Body of pancreas (tissue), 4 donors: ENCODE measurements at regions not wholly inside any gene's neighbourhood (a gene's known extent, or its start where the extent isn't known, plus 50 kb on each side); places are given as distances from the start of the nearest gene placed in this dataset.

ENCODE experiments used
- ATAC-seq: fragments of 150-250 bp; one replicate; pipeline ENCODE4 v1.9.1; 2016
- DNase-seq, 4 donors: peaks; one replicate each; pipeline ENCODE4 v3.0.0-alpha.2; 2019
- H3K27ac ChIP-seq, 4 donors: fragments of 200-600 bp; sonication (generic); 1 replicate in 3 of 4; 2 replicates in 1 of 4; pipeline versions ENCODE4 v1.5.1 to v1.6.1; 2016 to 2019; ENCODE audit warnings: mild to moderate bottlenecking in 1 of 4, mixed read lengths in 1 of 4, moderate library complexity in 1 of 4
- H3K27me3 ChIP-seq, 2 donors: fragments of 200-600 bp; sonication (generic); one replicate each; pipeline ENCODE4 v1.6.0; 2016; ENCODE audit warnings: mild to moderate bottlenecking in 1 of 2
- H3K36me3 ChIP-seq, 2 donors: fragments of 200-600 bp; sonication (generic); replicated peaks in 1 of 2; 2 replicates each; pipeline ENCODE4 v1.5.1; 2016; ENCODE audit warnings: low read depth in 2 of 2; ENCODE audit not compliant: insufficient read depth in 1 of 2
- H3K4me1 ChIP-seq: fragments of 200-600 bp; sonication (generic); one replicate; pipeline ENCODE4 v1.6.0; 2016
- H3K4me3 ChIP-seq, 2 donors: fragments of 200-600 bp; sonication (generic); 1 replicate in 1 of 2; 2 replicates in 1 of 2; pipeline ENCODE4 v1.5.1; 2016 to 2019
- H3K9me3 ChIP-seq, 3 donors: fragments of 200-600 bp; sonication (generic); 1 replicate in 2 of 3; 2 replicates in 1 of 3; pipeline ENCODE4 v1.5.1; 2016
- POLR2A ChIP-seq, 3 donors: fragments of 450-650 bp; IDR thresholded peaks; one replicate each; pipeline ENCODE4 v1.6.1; 2016; ENCODE audit warnings: antibody characterized with exemption in 3 of 3, mild to moderate bottlenecking in 2 of 3
- WGBS, 2 donors: methylation state at CpG; one replicate each; pipeline ENCODE4 v1.1.5; 2017; 5-methylcytosine and 5-hydroxymethylcytosine counted together
- intact Hi-C: fragments of 100-400 bp; cut with DNase I; formaldehyde crosslinking; loops from one replicate; pipeline ENCODE4 v1.15.1; 2023
- TF ChIP-seq, protein P1 (sequence below), 7 experiments: fragments of 450-650 bp in 4 of 7; fragments of 200-600 bp in 3 of 7; sonication (generic) in 3 of 7; IDR thresholded peaks; one replicate each; pipeline ENCODE4 v1.5.1; 2016 to 2019; ENCODE audit warnings: antibody characterized with exemption in 7 of 7

- Histone ChIP-seq H3K36me3 (no peaks in the 10 kb centered on the region), H3K9me3 (no peaks in the 10 kb centered on the region), H3K27ac (no peak overlapping the region), H3K27me3 (no peaks in the 10 kb centered on the region), H3K4me1 (no peaks in the 10 kb centered on the region), H3K4me3 (no peak overlapping the region)
- 27 to 52% methylated on average over 3 of the region's 3 CpGs for WGBS, 2 donors
- DNase-seq (no peak), ATAC-seq (no peak)
- intact Hi-C loops: no loop called here
- no peak for TF ChIP-seq POLR2A (IDR thresholded peaks at IDR 0.05)
- TF ChIP-seq, protein P1, sequence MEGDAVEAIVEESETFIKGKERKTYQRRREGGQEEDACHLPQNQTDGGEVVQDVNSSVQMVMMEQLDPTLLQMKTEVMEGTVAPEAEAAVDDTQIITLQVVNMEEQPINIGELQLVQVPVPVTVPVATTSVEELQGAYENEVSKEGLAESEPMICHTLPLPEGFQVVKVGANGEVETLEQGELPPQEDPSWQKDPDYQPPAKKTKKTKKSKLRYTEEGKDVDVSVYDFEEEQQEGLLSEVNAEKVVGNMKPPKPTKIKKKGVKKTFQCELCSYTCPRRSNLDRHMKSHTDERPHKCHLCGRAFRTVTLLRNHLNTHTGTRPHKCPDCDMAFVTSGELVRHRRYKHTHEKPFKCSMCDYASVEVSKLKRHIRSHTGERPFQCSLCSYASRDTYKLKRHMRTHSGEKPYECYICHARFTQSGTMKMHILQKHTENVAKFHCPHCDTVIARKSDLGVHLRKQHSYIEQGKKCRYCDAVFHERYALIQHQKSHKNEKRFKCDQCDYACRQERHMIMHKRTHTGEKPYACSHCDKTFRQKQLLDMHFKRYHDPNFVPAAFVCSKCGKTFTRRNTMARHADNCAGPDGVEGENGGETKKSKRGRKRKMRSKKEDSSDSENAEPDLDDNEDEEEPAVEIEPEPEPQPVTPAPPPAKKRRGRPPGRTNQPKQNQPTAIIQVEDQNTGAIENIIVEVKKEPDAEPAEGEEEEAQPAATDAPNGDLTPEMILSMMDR (IDR thresholded peaks at IDR 0.05): no peak
These were observed 112.4 kb upstream of the DCBLD2 start for GRCh38 chr3:99013777-99014315.

- ATAC-seq (no peak), DNase-seq (no peak)
- no peaks in the 10 kb centered on the region for H3K4me1 ChIP-seq
- intact Hi-C loops: no loop called here
- no peaks in the 10 kb centered on the region for H3K36me3 ChIP-seq
- H3K27ac ChIP-seq: no peak overlapping the region
- H3K9me3 ChIP-seq: no peaks in the 10 kb centered on the region
- no peaks in the 10 kb centered on the region for H3K27me3 ChIP-seq
- TF ChIP-seq, protein P1 (IDR thresholded peaks at IDR 0.05): no peak
- TF ChIP-seq POLR2A (IDR thresholded peaks at IDR 0.05): no peak
- H3K4me3 ChIP-seq: no peak overlapping the region
These were observed 111.6 kb upstream of the DCBLD2 start for GRCh38 chr3:99013077-99013476.

- no peaks in the 10 kb centered on the region for H3K9me3 ChIP-seq
- no peak for DNase-seq
- H3K4me3 ChIP-seq: no peak overlapping the region
- TF ChIP-seq, protein P1 (IDR thresholded peaks at IDR 0.05): no peak
- no peak for TF ChIP-seq POLR2A (IDR thresholded peaks at IDR 0.05)
- H3K27ac ChIP-seq: no peak overlapping the region
- H3K36me3 ChIP-seq: no peaks in the 10 kb centered on the region
- no peaks in the 10 kb centered on the region for H3K4me1 ChIP-seq
- no peak for ATAC-seq
- no peaks in the 10 kb centered on the region for H3K27me3 ChIP-seq
- intact Hi-C loops: no loop called here
- WGBS, 2 donors: 61 to 71% methylated on average over 3 of the region's 3 CpGs
These were observed 110.6 kb upstream of the DCBLD2 start for GRCh38 chr3:99012051-99012450.

DNA sequence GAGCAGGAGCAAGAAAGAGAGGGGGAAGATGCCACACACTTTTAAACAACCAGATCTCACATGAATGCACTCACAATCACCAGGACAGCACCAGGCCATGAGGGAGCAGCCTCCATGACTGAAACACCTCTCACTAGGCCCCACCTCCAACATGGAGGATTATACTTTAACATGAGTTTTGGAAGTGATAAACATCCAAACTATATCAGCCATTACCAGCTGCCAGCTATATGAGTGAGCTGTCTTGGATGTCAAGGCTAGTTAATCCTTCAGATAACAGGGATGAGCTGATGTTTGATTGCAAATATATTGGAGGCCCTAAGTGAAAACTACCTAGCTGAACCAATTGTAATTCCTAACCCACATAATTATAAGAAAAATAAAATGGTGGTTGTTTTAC, 108.4 kb upstream of the DCBLD2 start:
- TF ChIP-seq, protein P1 (IDR thresholded peaks at IDR 0.05): no peak
- TF ChIP-seq POLR2A (IDR thresholded peaks at IDR 0.05): no peak
- ATAC-seq: no peak
- no peaks in the 10 kb centered on the region for H3K4me1 ChIP-seq
- no peak overlapping the region for H3K4me3 ChIP-seq
- H3K36me3 ChIP-seq: no peaks in the 10 kb centered on the region
- H3K27ac ChIP-seq: no peak overlapping the region
- DNase-seq: no peak
- no peaks in the 10 kb centered on the region for H3K9me3 ChIP-seq
- no peaks in the 10 kb centered on the region for H3K27me3 ChIP-seq
- intact Hi-C loops: no loop called here

GRCh38 chr3:99006686-99007085, 105.2 kb upstream of the DCBLD2 start:
- no peak for TF ChIP-seq POLR2A (IDR thresholded peaks at IDR 0.05)
- TF ChIP-seq, protein P1 (IDR thresholded peaks at IDR 0.05): no peak
- Histone ChIP-seq H3K27me3 (no peaks in the 10 kb centered on the region), H3K9me3 (no peaks in the 10 kb centered on the region), H3K4me3 (no peak overlapping the region), H3K36me3 (no peaks in the 10 kb centered on the region), H3K27ac (no peak overlapping the region), H3K4me1 (no peaks in the 10 kb centered on the region)
- intact Hi-C loops: no loop called here
- no peak for ATAC-seq
- DNase-seq: no peak
